Caco-2 (cell line): ENCODE measurements at regions not wholly inside any gene's neighbourhood (a gene's known extent, or its start where the extent isn't known, plus 50 kb on each side); places are given as distances from the start of the nearest gene placed in this dataset.

ENCODE experiments used
- BruUV-seq: library from RNA; stranded (reverse); fragments of 400-500 nt; replicated peaks from 2 replicates; lab custom pipeline; 2021; lab: Mats Ljungman, UMichigan
- CTCF ChIA-PET: fragments of 300-600 bp; sonication (Branson Sonifier 250); formaldehyde crosslinking; loops from one replicate; lab custom pipeline; 2022; ENCODE audit warnings: antibody characterized with exemption; lab: Charles Lee
- POLR2A ChIA-PET: fragments of 300-600 bp; sonication (Branson Sonifier 250); formaldehyde crosslinking; loops from one replicate; lab custom pipeline; 2022; ENCODE audit warnings: antibody characterized with exemption; lab: Charles Lee
- DNase-seq, 2 experiments: peaks; one replicate each; pipeline versions ENCODE4 v3.0.0 to v3.0.0-alpha.2; 2020 to 2022
- H3K27me3 ChIP-seq: replicated peaks from 2 replicates; pipeline ENCODE4 v1.6.0; 2011; ENCODE audit warnings: low read length; ENCODE audit not compliant: control insufficient read depth, insufficient read depth
- H3K36me3 ChIP-seq: 2 replicates; pipeline ENCODE4 v1.5.1; 2011; ENCODE audit warnings: low read length; ENCODE audit not compliant: control insufficient read depth, insufficient read depth
- H3K4me1 ChIP-seq: fragments of 250-450 bp; sonication (Bioruptor Pico); 2 replicates; pipeline ENCODE4 v1.5.1; 2020; ENCODE audit warnings: mild to moderate bottlenecking
- H3K4me3 ChIP-seq: 2 replicates; pipeline ENCODE4 v1.5.1; 2011; ENCODE audit warnings: low read depth, mild to moderate bottlenecking, control low read depth, low read length
- H3K9me3 ChIP-seq: fragments of 250-450 bp; sonication (Bioruptor Pico); 2 replicates; pipeline ENCODE4 v1.5.1; 2020; ENCODE audit warnings: mild to moderate bottlenecking, moderate library complexity
- H3K27ac Mint-ChIP-seq: one replicate; pipeline ENCODE4 v1.8.0; 2022; ENCODE audit warnings: mixed read lengths; ENCODE audit not compliant: unreplicated experiment
- H3K27me3 Mint-ChIP-seq: one replicate; pipeline ENCODE4 v1.8.0; 2022; ENCODE audit warnings: mixed read lengths; ENCODE audit not compliant: insufficient read depth, unreplicated experiment
- H3K36me3 Mint-ChIP-seq: one replicate; pipeline ENCODE4 v1.8.0; 2022; ENCODE audit warnings: mild to moderate bottlenecking, mixed read lengths; ENCODE audit not compliant: insufficient read depth, unreplicated experiment
- H3K4me1 Mint-ChIP-seq: one replicate; pipeline ENCODE4 v1.8.0; 2022; ENCODE audit warnings: low read depth, mixed read lengths; ENCODE audit not compliant: unreplicated experiment
- H3K4me3 Mint-ChIP-seq: one replicate; pipeline ENCODE4 v1.8.0; 2022; ENCODE audit warnings: mild to moderate bottlenecking, moderate library complexity, mixed read lengths; ENCODE audit not compliant: unreplicated experiment
- H3K9me3 Mint-ChIP-seq: one replicate; pipeline ENCODE4 v1.8.0; 2022; ENCODE audit warnings: mixed read lengths; ENCODE audit not compliant: unreplicated experiment
- CTCF ChIP-seq, 2 experiments: fragments of 200-600 bp in 1 of 2; IDR thresholded peaks; 1 replicate in 1 of 2; 2 replicates in 1 of 2; pipeline versions ENCODE4 v1.5.1 to v1.8.0; 2011 to 2022; ENCODE audit warnings: antibody characterized with exemption in 1 of 2, control low read depth in 1 of 2, inconsistent platforms in 1 of 2, low read depth in 1 of 2, low read length in 1 of 2, mild to moderate bottlenecking in 1 of 2, moderate library complexity in 1 of 2; ENCODE audit not compliant: insufficient read depth in 1 of 2, severe bottlenecking in 1 of 2, unreplicated experiment in 1 of 2
- intact Hi-C: fragments of 100-400 bp; cut with micrococcal nuclease; formaldehyde crosslinking; loops from one replicate; pipeline ENCODE4 v1.10.0; 2022; ENCODE audit not compliant: unreplicated experiment

- H3K27me3 Mint-ChIP-seq, result peaks cover 6% of the 10 kb centered on the region
- Histone ChIP-seq H3K9me3 (peaks cover 20% of the 10 kb centered on the region), H3K4me3 (no peak overlapping the region), H3K27me3 (no peaks in the 10 kb centered on the region), H3K4me1 (no peaks in the 10 kb centered on the region), H3K36me3 (no peaks in the 10 kb centered on the region)
- H3K4me3 Mint-ChIP-seq, result no peak overlapping the region
- H3K9me3 Mint-ChIP-seq, result peaks cover 19% of the 10 kb centered on the region
- intact Hi-C loops, result no loop called here
- H3K36me3 Mint-ChIP-seq, result no peaks in the 10 kb centered on the region
- no peak for TF ChIP-seq CTCF (IDR thresholded peaks at IDR 0.05; ENCODE audit: insufficient read depth in 1 of 2, low read depth in 1 of 2, low read length in 1 of 2, severe bottlenecking in 1 of 2, unreplicated experiment in 1 of 2)
- no peak for DNase-seq
- ChIA-PET POLR2A (no interaction called here), CTCF (no interaction called here)
- H3K4me1 Mint-ChIP-seq, result no peaks in the 10 kb centered on the region
- no TSS peak for BruUV-seq
- no peak overlapping the region for H3K27ac Mint-ChIP-seq
Observed at GRCh38 chr13:48783695-48784230, 130.0 kb downstream of the CYSLTR2 start.

DNA sequence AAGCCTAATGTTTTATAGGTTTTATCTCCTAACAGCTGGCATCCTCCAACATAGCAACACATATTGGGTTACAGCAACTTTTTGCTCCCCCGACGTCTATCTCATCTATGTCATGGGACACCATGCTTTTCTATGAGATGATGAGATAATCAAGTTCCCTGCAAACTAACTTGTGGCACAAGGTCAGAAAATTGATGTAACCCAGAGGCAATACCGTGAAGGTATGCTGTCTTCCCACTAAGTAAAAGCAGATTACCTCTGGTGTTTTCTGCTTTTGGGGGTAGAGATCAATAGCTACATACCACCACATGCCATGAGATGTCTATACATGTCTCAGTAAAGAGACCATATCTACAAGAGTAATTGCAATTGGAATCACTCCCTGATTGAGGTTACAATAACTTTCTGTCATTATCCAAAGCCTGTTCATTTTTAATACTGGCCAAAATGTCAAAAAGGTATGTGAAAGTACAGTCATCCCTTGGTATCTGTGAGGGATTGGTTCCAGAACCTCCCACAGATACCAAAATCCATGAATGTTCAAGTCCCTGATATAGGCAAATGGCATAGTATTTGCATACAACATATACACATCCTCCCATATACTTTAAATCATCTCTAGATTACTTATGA is 131.3 kb downstream of the CYSLTR2 start:
- BruUV-seq, result no TSS peak
- POLR2A ChIA-PET, result no interaction called here
- no peak overlapping the region for H3K27ac Mint-ChIP-seq
- no peaks in the 10 kb centered on the region for H3K27me3 ChIP-seq
- no peak for DNase-seq
- H3K36me3 Mint-ChIP-seq, result no peaks in the 10 kb centered on the region
- H3K9me3 Mint-ChIP-seq, result peaks cover 6% of the 10 kb centered on the region
- H3K4me3 Mint-ChIP-seq, result no peak overlapping the region
- no peaks in the 10 kb centered on the region for H3K4me1 ChIP-seq
- H3K36me3 ChIP-seq, result no peaks in the 10 kb centered on the region
- H3K4me1 Mint-ChIP-seq, result no peaks in the 10 kb centered on the region
- peaks cover 9% of the 10 kb centered on the region for H3K27me3 Mint-ChIP-seq
- TF ChIP-seq CTCF (IDR thresholded peaks at IDR 0.05; ENCODE audit: insufficient read depth in 1 of 2, low read depth in 1 of 2, low read length in 1 of 2, severe bottlenecking in 1 of 2, unreplicated experiment in 1 of 2), result no peak
- intact Hi-C loops, result no loop called here
- CTCF ChIA-PET, result no interaction called here
- no peak overlapping the region for H3K4me3 ChIP-seq
- H3K9me3 ChIP-seq, result peaks cover 14% of the 10 kb centered on the region

DNA sequence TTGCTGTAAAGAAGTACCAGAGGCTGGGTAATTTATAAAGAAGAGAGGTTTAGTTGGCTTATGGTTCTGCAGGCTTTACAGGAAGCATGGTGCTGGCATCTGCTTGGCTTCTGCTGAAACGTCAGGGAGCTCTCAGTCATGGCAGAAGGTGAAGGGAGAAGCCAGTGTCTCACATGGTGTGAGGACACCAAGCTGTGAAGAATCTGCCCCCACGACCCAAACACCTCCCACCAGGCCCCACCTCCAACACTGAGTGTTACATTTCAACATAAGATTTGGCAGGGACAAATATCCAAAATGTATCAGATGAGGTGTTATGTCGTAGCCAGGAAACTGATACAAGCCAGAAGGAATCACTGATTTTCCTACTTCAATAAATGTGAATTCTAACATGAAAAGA is 136.5 kb downstream of the CYSLTR2 start:
- H3K9me3 ChIP-seq, result no peaks in the 10 kb centered on the region
- H3K36me3 ChIP-seq, result no peaks in the 10 kb centered on the region
- Mint-ChIP-seq H3K4me3 (no peak overlapping the region), H3K27me3 (peaks cover 9% of the 10 kb centered on the region), H3K27ac (no peak overlapping the region), H3K4me1 (no peaks in the 10 kb centered on the region), H3K36me3 (no peaks in the 10 kb centered on the region), H3K9me3 (no peaks in the 10 kb centered on the region)
- ChIA-PET CTCF (no interaction called here), POLR2A (interaction anchor here (0.5 kb wide), 1 partner anchor 210 kb away, joined by 3 read pairs; no protein-coding TSS in a partner anchor)
- no TSS peak for BruUV-seq
- TF ChIP-seq CTCF (IDR thresholded peaks at IDR 0.05; ENCODE audit: insufficient read depth in 1 of 2, low read depth in 1 of 2, low read length in 1 of 2, severe bottlenecking in 1 of 2, unreplicated experiment in 1 of 2), result no peak
- no peaks in the 10 kb centered on the region for H3K4me1 ChIP-seq
- H3K4me3 ChIP-seq, result no peak overlapping the region
- DNase-seq, result no peak
- intact Hi-C loops, result no loop called here
- no peaks in the 10 kb centered on the region; the same call in 1 of the 2 replicates for H3K27me3 ChIP-seq
